ENCODE measurements at regions not wholly inside any gene's neighbourhood (a gene's known extent, or its start where the extent isn't known, plus 50 kb on each side); places are given as distances from the start of the nearest gene placed in this dataset.
"Not testable (repeated sequence)": the region's sequence is repeated elsewhere in the genome, so short reads cannot be mapped to it uniquely, and the experiment has no call there.

GRCh38 chr15:36430726-36431265 is 148.6 kb upstream of the CDIN1 start:
- DNase-seq, result no peak

GRCh38 chr15:36432161-36432560 is 147.3 kb upstream of the CDIN1 start:
- no peak for DNase-seq

- no peak for DNase-seq
Measured at GRCh38 chr15:36434177-36434576, 145.2 kb upstream of the CDIN1 start.

- no peak for DNase-seq
Measured at GRCh38 chr15:36438499-36438898, 140.9 kb upstream of the CDIN1 start.

GRCh38 chr15:36447373-36447772 is 132.1 kb upstream of the CDIN1 start:
- no peak for DNase-seq

DNA sequence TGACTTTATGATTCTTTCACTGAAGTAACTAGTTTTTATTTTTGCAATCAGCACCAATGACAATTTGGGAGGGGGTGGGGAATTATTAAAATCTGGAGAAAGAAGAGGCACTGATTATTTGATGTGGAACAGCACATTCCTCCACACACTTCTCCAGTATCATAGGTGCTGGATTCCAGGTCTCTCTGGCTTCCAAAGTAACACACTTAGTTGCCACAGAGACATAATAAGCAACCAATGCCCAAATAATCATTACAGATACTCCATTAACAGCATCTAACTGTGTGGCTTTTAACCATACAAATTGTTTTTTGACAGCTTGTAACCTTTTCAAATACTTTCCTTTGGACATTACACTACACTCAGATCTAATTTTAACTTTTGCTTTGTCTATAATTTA is 131.0 kb upstream of the CDIN1 start:
- no peak for DNase-seq

DNA sequence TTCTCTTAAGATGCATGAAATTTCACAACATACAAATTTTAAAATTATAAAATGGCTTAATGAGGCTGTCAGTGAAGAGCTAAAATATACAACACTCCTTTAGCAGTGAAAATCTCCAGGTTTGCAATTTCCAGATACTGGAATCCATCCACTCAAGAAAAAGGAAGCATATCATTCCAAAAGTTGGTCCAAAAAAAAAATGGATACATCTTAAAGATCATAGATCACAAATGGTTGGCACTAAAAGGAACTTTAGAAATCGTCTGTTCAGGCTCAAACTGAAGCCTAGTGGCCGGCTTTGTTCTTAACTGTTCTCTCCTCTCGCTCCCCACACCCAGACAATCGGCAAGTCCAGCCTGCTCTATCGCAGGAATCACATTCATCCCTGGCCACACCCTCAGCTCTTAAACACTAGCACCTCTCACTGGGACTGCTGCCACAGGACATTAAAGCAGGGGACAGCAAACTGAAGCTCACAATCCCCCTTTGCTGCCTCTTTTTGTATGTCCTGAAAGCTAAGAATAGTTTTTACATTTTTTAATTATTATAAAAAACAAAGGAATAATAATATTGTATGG is 130.3 kb upstream of the CDIN1 start:
- DNase-seq, result no peak

GRCh38 chr15:36449662-36450145 is 129.7 kb upstream of the CDIN1 start:
- no peak for DNase-seq

DNA sequence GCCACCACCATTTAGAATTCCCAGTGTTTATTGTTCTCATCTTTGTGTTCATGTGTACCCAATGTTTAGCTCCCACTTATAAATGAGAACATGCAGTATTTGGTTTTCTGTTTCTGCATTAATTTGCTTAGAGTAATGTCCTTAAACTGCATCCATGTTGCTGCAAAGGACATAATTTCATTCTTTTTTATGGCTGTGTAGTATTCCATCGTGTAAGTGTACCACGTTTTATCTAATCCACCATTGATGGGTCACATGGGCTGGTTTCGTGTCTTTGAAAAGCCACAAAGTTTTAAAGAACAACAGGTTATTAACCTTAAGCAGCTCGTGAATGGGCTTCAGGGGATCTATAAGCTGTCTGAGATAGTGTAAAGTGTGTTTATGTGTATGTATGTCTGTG is 125.2 kb upstream of the CDIN1 start:
- DNase-seq, result not testable (repeated sequence)

DNA sequence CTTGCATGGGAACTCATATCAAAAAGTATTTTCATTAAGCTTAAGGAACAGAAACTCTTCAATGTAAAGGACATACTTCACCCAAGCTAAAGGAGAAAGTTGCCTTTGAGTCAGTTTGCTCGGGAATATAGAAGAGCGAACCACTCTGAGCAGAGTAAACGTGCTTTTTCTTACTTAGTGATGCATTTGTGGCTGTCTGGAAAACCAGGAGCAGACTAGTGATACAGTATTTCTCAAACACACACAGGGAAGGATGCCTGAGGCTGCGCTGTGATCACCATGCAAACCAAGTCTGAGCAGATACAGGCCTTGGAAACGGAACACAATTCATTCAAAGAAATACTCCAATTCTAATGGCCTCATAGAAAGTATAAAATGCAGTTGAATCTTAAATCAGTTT is 121.0 kb upstream of the CDIN1 start:
- no peak for DNase-seq

- no peak for DNase-seq
Measured at GRCh38 chr15:36465304-36465703, 114.1 kb upstream of the CDIN1 start.

- peak; percentile 28 for DNase-seq
Measured at GRCh38 chr15:36468746-36469145, 110.7 kb upstream of the CDIN1 start.

- DNase-seq, result no peak
Measured at GRCh38 chr15:36469311-36469966, 110.0 kb upstream of the CDIN1 start.

GRCh38 chr15:36472672-36473071 is 106.8 kb upstream of the CDIN1 start:
- DNase-seq, result no peak

GRCh38 chr15:36478561-36478960 is 100.9 kb upstream of the CDIN1 start:
- no peak for DNase-seq

DNA sequence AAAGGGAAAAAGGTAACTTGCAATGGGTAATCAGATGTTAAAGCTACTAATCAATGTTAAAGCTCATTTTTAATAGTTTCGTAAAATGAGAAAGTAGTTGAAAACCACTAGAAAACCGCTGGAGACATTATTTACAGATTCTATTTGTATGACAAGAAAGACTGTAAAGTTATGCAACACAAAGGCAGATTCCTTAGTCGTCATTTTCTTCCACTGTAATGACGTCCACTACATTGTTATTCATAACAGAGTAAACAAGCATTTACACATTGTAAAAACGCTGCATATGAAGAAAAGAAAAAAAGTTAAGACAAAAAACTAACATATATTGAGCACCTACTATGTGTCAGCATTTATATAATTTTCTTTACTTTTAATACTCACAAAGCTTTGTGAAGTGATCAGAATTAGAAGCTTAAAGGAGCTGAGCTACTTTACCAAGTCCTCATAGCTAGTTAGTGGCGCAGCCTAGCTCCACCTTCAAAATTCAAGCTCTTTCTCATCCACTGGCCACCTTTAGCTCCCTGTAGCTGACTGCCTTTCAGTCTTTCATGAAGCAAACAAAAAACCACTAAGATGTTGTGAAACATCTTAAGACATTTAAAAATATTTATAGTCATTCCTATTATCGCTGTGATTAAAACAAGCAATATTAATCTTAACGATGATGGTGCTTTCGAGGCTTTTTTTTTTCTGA is 100.1 kb upstream of the CDIN1 start:
- no peak for DNase-seq

DNA sequence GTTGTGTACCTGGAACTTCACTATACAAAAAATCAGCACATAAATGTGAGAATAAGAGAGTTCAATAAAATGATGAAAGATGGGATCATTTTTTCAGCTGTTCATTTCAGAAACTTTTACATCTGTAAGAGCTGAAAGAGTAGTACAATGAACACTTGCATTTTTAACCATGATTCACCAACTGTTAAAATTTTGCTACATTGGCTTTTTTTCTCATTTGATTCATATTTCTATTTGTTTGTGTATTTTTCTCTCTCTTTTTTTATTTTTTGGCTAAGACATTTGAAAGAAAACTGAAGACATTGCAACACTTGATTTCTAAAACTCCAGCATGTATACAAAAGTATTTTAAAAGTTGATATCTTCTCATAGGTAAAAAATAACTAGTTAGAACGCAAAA is 98.3 kb upstream of the CDIN1 start:
- DNase-seq, result no peak

DNA sequence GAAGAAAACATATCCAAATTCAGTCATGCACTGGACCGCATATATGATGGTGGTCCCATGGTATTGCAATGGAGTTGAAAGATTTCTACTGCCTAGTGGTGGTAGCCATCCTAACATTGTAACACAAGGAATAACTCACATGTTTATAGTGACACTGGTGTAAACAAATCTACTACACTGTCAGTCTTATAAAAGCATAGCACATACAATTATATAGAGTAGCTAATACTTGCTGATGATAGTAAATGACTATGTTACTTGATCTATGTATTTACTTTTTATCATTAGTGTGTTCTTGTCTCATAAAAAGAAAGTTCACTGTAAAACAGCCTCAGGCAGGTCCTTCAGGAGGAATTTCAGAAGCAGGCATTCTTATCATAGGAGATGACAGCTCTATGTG is 96.0 kb upstream of the CDIN1 start:
- DNase-seq, result no peak

- no peak for DNase-seq
Measured at GRCh38 chr15:36484038-36484778, 95.2 kb upstream of the CDIN1 start.

- DNase-seq, result no peak
Measured at GRCh38 chr15:36491912-36492311, 87.5 kb upstream of the CDIN1 start.

DNA sequence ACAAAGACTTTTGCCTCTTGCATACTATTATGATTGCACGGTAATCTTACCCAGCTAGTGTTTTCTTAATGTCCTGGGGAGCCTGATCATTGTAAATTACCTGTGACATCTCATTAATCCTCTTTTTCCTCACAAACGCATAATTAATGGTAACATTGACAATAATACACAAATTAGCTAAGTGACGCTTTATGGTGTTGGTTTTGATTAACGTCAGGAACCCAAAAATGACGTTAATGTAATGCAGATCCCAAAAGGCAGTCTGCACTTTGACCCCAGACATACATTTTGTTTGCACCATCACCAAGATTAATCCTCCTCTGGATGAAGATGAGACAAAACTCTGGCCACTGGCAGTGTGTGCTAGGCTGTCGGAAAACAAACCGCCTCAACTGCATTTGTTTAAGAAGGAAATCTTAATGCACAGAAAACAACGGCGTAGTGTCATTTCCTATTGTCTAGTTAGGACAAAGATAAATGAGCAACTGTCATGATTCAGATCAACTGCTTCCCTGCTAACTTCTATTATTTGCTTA is 83.9 kb upstream of the CDIN1 start:
- no peak for DNase-seq

GRCh38 chr15:36497901-36498300 is 81.5 kb upstream of the CDIN1 start:
- DNase-seq, result no peak

GRCh38 chr15:36498401-36498800 is 81.0 kb upstream of the CDIN1 start:
- no peak for DNase-seq

Data from NCI-H1105 treated with DMSO at 0.1 percent for 48 hours (cell line).